Progenitor cell of endocrine pancreas (in vitro differentiated cells): ENCODE measurements at regions not wholly inside any gene's neighbourhood (a gene's known extent, or its start where the extent isn't known, plus 50 kb on each side); places are given as distances from the start of the nearest gene placed in this dataset.

ENCODE experiments used
- DNase-seq: peaks from one replicate; pipeline ENCODE4 v3.0.0; 2021; ENCODE audit warnings: low spot score; ENCODE audit not compliant: unreplicated experiment
- H3K27ac Mint-ChIP-seq: 2 replicates; pipeline ENCODE4 v1.8.0; 2021; ENCODE audit warnings: mild to moderate bottlenecking, moderate library complexity, mixed read lengths
- H3K27me3 Mint-ChIP-seq: 2 replicates; pipeline ENCODE4 v1.8.0; 2021; ENCODE audit warnings: mixed read lengths
- H3K36me3 Mint-ChIP-seq: 2 replicates; pipeline ENCODE4 v1.8.0; 2022; ENCODE audit warnings: mixed read lengths; ENCODE audit not compliant: insufficient read depth
- H3K4me1 Mint-ChIP-seq: 2 replicates; pipeline ENCODE4 v1.8.0; 2021; ENCODE audit warnings: low read depth, mixed read lengths
- H3K4me3 Mint-ChIP-seq: 2 replicates; pipeline ENCODE4 v1.8.0; 2021; ENCODE audit warnings: low read depth, mild to moderate bottlenecking, moderate library complexity, mixed read lengths
- H3K9me3 Mint-ChIP-seq: 2 replicates; pipeline ENCODE4 v1.8.0; 2021; ENCODE audit warnings: low read depth, mixed read lengths
- TF ChIP-seq, protein P1 (sequence below): fragments of 200-600 bp; sonication (generic); IDR thresholded peaks from one replicate; pipeline ENCODE4 v1.5.0; 2021; ENCODE audit warnings: antibody characterized with exemption, mild to moderate bottlenecking; ENCODE audit not compliant: unreplicated experiment

DNA sequence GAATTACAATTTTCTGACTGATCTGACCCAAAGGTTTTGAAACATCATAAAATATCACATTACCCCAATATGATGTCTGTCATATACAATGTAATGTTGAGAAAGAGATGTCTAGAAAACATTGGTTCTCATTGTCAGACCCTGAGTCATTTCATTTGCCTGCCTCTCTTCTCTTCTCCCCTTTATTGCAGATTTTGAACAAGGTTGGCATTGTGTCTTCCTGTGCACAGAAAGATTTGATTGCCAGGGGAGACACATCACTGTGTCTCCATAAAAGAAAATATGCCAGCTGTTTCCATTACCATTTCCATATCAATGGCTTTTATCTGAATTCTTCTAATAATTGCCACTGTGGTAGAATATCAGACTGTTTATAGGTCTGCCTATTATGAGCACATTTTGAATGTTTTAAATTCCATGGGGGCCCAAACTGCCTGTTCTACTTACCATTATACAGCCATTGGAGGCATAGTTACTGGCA, 65.6 kb downstream of the IFI44 start:
- Mint-ChIP-seq H3K27ac (no peak overlapping the region), H3K27me3 (no peaks in the 10 kb centered on the region), H3K9me3 (no peaks in the 10 kb centered on the region), H3K36me3 (no peaks in the 10 kb centered on the region), H3K4me3 (no peak overlapping the region), H3K4me1 (no peaks in the 10 kb centered on the region)
- DNase-seq = no peak
- TF ChIP-seq, protein P1, sequence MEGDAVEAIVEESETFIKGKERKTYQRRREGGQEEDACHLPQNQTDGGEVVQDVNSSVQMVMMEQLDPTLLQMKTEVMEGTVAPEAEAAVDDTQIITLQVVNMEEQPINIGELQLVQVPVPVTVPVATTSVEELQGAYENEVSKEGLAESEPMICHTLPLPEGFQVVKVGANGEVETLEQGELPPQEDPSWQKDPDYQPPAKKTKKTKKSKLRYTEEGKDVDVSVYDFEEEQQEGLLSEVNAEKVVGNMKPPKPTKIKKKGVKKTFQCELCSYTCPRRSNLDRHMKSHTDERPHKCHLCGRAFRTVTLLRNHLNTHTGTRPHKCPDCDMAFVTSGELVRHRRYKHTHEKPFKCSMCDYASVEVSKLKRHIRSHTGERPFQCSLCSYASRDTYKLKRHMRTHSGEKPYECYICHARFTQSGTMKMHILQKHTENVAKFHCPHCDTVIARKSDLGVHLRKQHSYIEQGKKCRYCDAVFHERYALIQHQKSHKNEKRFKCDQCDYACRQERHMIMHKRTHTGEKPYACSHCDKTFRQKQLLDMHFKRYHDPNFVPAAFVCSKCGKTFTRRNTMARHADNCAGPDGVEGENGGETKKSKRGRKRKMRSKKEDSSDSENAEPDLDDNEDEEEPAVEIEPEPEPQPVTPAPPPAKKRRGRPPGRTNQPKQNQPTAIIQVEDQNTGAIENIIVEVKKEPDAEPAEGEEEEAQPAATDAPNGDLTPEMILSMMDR = no peak

DNA sequence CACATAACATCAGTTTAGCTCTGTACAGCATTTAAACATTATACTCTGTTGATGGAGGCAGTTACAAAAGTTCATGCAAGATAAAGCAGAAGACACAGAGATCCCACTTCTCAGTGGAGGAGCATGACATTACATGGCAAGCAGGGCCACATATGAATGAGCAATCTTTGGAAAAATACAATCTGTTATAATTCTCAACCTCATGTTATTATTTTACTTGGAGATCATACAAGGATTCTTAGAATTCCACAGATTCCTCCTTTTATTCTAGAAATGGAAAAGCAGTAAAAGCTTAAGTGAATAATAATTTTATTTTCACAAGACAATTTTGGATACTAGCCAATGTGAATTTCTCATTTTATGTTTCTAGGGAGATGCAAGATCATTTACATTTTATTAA, 66.6 kb downstream of the IFI44 start:
- no peaks in the 10 kb centered on the region for H3K27me3 Mint-ChIP-seq
- H3K36me3 Mint-ChIP-seq = no peaks in the 10 kb centered on the region
- no peak for DNase-seq
- H3K4me3 Mint-ChIP-seq = no peak overlapping the region
- H3K4me1 Mint-ChIP-seq = no peaks in the 10 kb centered on the region
- H3K27ac Mint-ChIP-seq = no peak overlapping the region
- TF ChIP-seq, protein P1 = no peak
- no peaks in the 10 kb centered on the region for H3K9me3 Mint-ChIP-seq

DNA sequence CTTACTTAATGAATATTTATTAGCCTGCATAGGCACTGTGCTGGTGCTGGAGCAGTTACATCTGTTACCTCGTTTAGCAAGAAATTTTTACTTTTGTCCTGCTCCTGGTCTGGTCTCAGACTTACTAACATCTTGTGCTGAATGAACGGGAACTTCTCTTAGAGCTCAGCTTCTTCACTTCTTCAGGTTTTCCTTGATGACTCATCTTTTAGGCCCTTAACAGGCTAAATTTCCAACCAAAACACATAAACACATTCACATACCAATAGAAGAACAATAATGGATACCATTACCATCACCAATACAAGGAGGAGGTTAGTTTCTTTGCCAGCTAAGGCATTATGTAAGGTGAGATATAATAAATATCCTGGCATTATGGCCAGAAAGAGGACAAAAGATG, 68.9 kb downstream of the IFI44 start:
- H3K4me1 Mint-ChIP-seq = no peaks in the 10 kb centered on the region

DNA sequence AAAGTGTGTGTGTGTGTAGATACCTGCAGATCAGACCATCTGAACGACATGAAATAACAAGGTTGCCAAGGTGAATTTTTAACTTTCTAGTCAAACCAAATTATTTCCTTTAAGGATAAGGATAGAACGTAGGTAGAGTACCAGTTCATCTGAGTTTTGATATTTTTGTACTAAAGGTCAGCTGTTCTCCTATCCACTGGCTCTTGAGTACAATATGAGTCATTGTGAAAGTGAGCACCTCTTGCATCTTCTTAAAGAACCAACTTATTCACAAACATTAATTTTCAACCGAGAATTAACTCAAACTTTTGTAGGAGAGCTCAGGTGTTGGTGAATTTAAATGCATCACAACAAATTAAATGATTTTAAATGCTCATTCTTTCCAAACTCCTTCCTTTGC, 71.5 kb downstream of the IFI44 start:
- Mint-ChIP-seq H3K4me3 (no peak overlapping the region), H3K27ac (no peak overlapping the region), H3K4me1 (no peaks in the 10 kb centered on the region), H3K9me3 (no peaks in the 10 kb centered on the region), H3K36me3 (no peaks in the 10 kb centered on the region), H3K27me3 (no peaks in the 10 kb centered on the region)
- DNase-seq = no peak
- TF ChIP-seq, protein P1 = no peak

More for the DNA sequence above, 68.9 kb downstream of the IFI44 start:
- H3K36me3 Mint-ChIP-seq = no peaks in the 10 kb centered on the region
- no peak overlapping the region for H3K27ac Mint-ChIP-seq
- TF ChIP-seq, protein P1 = no peak
- no peaks in the 10 kb centered on the region for H3K27me3 Mint-ChIP-seq
- no peak overlapping the region for H3K4me3 Mint-ChIP-seq
- DNase-seq = no peak
- H3K9me3 Mint-ChIP-seq = no peaks in the 10 kb centered on the region

DNA sequence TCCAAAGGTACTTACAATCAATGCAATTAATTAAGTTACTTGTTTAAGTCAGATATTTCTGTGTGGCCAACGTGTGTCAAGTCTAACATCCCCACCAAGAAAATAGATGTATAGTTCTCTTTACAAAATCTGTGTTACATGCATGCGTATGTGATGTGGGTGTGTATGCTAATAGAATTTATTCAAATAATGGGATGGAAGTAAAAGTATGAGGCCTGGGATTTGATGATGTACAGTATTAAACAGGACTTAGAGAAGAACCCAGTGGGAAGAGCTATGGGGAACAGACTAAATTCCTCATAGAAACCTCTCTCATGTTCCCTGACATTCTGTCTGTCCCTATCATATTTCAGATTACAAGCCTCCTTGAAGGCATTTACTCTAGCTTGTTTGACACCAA, 72.5 kb downstream of the IFI44 start:
- H3K4me3 Mint-ChIP-seq = no peak overlapping the region
- TF ChIP-seq, protein P1 = no peak
- no peak overlapping the region for H3K27ac Mint-ChIP-seq
- no peaks in the 10 kb centered on the region for H3K36me3 Mint-ChIP-seq
- no peaks in the 10 kb centered on the region for H3K4me1 Mint-ChIP-seq
- no peaks in the 10 kb centered on the region for H3K9me3 Mint-ChIP-seq
- H3K27me3 Mint-ChIP-seq = no peaks in the 10 kb centered on the region
- no peak for DNase-seq
